ENCODE measurements at regions not wholly inside any gene's neighbourhood (a gene's known extent, or its start where the extent isn't known, plus 50 kb on each side); places are given as distances from the start of the nearest gene placed in this dataset.
A peak's percentile ranks its signal among the peaks of the same experiment; 100 is the strongest.
"Not testable (repeated sequence)": the region's sequence is repeated elsewhere in the genome, so short reads cannot be mapped to it uniquely, and the experiment has no call there.

DNA sequence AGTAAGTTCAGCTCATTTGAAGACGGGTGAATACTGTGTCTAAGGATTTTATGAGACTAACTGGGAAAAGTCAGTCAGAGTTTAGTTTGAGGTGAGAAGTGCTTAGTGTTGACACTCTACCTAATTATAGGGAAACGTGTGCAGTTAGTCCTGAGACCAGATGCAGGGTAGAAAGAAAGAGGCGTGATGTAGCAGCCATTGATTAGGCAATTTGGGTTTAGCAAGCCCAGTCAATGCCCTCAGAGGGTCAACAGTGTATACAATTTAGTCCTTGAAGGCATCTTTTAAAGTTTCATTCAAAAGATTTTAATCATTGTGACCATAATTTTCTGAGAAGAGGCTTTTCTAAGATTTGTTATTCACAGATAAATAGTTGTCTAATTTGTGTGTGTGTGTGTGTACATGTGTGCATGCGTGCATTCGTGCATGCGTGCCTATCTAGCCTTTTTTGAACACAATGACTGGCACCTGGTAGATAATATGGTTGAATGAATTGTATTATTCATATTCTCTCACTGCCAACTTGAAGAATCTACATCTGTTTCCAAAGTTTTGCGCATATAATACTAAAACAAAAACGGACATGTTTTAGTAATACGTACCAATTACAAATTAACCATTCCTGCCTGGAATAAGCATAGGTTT lies 332.9 kb downstream of the SRGAP2C start:
- no peak for DNase-seq (ENCODE audit: extremely low read depth, low read depth)

DNA sequence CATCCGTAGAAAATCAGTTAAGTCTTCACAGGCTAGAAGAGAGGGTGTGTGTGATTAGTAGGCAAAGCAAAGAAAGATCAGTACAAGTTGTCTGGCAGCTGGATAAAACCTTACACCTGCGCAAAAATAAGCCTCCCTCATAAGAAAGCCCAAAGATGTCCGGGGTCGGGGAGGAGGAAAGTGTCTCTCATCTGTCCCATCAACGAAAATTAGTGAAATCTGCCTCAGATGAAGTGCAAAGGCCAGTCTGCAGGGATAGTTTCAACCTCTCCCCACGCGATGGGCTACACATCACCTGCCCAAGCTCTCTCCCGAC lies 333.9 kb downstream of the SRGAP2C start:
- no peak for DNase-seq (ENCODE audit: extremely low read depth, low read depth)

DNA sequence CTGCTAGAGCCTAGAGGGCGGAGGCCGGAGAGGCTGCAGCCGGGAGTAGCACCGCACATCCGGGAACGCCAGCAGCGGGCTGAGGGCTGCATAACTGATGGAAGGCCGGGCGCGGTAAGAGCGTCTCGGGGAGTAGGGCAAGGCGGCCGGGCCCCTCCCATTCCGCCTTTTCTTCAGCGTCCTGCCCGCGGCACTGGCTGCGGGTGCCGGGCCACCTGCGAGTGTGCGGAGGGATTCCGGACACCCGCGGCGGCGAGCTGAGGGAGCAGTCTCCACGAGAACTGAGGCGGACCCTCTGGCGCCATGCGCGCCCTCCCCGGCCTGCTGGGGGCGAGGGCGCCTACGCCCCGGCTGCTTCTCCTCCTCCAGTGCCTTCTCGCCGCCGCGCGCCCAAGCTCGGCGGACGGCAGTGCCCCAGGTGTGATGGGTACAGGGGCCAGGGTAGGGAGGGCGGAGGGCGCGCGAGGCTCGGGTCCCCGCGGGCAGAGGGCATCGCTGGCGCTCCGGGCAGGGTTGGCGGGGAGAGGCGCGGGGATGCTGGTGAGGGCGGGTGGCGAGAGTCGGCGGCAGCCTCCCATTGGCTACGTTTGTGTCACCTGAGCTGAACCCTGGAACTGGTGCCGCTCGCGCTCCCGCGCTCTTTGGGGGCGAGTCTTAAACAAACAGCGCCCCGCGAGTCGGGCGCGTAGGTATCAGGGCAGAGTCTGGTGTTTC lies 334.4 kb downstream of the SRGAP2C start:
- peak; percentile 6 for DNase-seq (ENCODE audit: extremely low read depth, low read depth)

DNA sequence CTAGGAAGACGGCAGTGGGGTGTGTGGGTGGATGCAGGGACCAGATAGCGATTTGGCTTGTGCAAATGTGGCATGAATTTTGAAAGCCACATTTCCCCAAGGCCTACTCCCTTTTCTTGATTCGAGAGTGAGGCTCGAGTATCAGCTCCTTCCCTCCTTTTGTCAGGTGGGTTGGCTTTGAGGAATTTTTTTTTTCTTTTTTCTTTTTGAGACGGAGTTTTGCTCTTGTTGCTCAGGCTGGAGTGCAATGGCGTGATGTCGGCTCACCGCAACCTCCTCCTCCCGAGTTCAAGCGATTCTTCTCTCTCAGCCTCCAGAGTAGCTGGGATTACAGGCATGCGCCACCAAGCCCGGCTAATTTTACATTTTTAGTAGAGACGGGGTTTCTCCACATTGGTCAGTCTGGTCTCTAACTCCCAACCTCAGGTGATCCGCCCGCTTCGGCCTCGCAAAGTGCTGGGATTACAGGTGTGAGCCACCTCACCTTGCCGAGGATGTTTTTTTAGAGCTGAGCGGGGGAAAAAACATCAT lies 335.0 kb downstream of the SRGAP2C start:
- not testable (repeated sequence) for DNase-seq (ENCODE audit: extremely low read depth, low read depth)

DNA sequence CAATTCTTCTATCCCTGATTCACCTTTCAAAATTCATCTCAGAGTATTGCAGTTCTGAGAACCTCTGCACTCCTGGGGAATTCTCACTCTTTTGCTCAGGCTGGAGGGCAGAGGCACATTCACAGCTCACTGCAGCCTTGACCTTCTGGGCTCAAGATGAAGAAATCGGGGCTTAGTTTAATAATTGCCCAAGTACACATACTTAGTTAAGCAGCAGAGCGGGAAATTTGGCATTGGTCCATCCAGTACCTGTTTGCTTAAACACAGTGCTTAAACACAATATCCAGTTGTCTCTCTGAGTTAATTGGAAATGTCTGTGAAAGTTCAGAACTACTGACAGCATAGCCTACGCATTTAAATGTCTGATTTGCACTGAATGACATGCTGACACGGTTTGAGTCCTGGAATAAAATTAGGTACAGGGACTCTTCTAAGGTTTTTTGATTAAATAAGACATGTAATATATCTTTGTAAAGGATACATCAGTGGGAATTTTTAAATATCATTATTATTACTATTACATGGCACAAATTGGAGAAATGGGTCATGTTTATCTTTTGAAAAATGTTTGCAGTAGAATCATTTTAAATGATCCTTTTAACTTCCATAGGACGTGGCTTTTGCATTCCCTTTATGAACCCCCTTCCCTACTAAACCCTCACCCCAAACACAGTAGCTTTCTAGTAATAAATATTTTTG lies 337.4 kb downstream of the SRGAP2C start:
- no peak for DNase-seq (ENCODE audit: extremely low read depth, low read depth)

DNA sequence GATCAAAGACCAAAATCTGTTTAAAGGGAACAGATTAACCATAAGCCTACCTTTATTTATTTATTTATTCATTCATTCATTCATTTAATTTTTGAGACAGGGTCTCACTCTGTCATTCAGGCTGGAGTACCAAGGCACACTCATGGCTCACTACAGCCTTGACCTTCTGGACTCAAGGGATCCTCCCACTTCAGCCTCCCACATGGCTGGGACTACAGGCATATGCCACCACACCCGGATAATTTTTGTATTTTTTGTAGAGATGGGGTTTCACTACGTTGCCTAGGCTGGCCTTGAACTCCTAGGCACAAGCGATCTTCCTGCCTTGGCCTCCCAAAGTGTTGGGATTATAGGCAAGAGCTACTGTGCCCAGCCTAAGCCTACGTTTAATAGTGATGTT lies 338.3 kb downstream of the SRGAP2C start:
- not testable (repeated sequence) for DNase-seq (ENCODE audit: extremely low read depth, low read depth)

DNA sequence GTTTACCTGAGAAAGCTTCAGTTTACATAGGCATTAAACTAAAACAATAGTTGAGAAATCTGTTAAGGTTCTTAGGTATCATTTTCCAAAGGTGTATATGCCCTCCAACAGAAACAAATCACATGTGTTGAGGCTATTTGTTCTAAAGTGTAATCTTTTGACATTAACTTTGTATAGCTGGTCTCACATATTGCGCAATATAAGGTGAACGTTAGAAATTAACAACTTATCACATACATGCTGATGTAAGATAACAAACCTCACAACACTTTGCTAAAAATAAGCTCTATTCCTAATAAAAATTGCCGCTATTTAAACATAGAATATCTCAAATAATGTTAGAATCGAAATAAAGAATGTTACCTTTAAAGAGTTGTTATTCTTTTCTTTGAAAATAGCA lies 340.6 kb downstream of the SRGAP2C start:
- DNase-seq (ENCODE audit: extremely low read depth, low read depth) = no peak

DNA sequence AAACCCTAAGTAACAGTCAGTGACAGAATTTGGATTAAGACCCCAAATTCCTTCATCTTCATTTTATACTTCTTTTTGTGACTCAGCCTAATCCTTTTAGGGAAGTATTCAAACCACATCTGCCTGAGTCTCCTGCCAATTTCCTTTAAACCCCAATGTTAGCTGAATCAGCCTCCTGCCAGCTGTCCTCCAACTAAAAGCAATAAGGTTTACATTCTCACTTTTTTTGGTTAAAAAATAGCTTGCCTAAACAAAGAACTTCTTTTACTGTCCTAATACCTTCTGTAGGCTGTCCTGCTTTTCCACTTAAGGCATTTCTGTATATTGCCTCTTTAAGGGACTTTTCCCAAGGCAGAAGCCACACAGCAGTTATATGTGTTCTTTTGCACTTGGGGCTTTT lies 344.2 kb downstream of the SRGAP2C start:
- not testable (repeated sequence) for DNase-seq (ENCODE audit: extremely low read depth, low read depth)

DNA sequence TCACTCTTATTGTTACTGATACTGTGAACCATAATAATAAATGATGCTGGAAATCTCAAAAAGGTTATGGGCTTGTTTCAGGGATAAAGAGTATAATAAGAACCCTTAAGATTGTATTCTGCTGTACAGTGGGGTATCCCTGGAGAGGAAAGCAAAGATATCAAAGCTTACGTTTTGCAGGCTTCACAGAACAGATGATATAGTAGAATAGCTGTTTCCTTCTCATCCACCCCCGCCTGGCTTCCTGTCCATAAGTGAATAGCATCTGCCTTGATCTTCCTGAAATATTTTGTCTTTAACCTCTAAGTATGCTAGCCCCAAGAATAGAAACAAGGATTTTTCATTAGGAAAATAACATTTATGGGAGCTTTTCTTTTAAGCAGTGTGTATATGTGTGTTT lies 345.3 kb downstream of the SRGAP2C start:
- DNase-seq (ENCODE audit: extremely low read depth, low read depth) = not testable (repeated sequence)

DNA sequence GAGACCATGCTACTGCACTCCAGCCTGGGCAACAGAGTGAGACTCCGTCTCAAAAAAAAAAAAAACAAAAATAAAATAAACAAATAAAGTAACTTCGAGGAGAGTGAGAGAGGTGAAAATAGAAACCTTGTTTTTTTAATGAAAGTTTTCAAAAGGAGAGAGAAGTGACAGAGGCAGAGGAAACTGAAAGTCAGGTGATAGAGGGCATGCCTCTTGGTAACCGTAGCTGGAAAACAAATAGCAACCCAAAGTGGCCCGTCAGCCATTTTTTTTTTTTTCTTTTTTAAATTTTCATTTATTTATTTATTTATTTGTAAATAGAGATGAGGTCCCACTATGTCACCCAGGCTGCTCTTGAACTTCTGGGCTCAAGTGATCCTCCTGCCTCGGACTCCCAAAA lies 347.0 kb downstream of the SRGAP2C start:
- not testable (repeated sequence) for DNase-seq (ENCODE audit: extremely low read depth, low read depth)

DNA sequence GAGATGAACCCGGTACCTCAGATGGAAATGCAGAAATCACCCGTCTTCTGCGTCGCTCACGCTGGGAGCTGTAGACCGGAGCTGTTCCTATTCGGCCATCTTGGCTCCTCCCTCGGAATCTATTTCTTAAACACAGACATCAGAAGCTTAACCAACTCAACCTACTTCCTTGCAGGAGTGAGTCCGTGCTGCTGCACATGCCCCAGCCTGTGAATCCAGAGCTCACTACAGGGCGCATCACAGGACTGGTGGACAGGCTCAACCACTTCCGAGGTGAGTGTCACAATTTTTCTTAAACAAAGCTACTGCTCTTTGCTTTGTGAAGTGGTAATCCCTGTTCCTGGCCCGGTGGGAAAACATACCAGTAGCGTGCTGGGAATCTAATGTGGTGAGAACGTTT lies 353.4 kb downstream of the SRGAP2C start:
- DNase-seq (ENCODE audit: extremely low read depth, low read depth) = not testable (repeated sequence)

DNA sequence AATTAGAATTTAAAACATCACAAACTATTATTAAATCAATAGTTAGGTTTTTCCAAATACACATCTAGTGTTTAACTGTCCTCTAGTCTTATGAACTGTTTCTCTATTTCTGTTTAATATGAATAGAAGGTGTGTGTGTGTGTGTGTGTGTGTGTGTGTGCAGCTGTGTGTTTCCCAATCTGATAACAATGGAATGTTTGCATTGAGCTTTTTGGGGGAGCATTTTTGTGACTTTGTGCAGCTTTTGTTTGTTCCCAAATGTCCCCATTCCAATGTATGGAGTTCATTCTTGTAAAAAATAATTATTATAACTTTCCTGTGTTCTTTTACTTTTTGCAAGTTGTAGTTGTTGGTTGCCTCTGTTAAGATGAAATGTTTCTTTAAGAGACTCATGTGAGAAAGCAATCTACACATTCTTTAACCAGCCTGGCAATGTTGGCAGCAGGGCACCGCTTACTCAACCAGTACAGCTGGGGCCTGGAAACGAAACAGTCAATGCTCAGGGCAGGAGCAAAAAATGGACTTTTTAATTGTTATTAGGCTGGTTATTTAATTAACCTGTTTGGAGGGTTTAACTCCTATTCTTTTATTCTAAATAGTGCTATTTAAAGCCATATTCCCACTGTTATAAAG lies 354.3 kb downstream of the SRGAP2C start:
- no peak for DNase-seq (ENCODE audit: extremely low read depth, low read depth)

DNA sequence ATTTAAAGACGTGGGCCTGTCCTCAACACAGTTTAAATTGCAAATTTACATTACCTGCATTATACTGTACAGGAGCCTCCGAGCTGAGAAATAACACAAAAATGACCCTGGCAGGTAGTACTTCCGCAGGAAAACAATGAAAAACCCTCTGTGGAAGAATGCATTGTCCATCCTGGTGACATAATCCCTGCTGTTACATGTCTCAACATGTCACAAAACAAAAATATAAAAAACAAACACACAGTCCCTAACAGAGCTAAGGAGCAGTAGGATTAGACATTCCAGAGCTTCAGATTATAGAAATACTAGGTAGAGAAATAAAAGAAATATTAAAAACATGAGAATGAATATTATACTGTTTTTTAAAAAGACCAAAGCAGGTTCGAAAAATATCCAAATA lies 359.2 kb downstream of the SRGAP2C start:
- not testable (repeated sequence) for DNase-seq (ENCODE audit: extremely low read depth, low read depth)

DNA sequence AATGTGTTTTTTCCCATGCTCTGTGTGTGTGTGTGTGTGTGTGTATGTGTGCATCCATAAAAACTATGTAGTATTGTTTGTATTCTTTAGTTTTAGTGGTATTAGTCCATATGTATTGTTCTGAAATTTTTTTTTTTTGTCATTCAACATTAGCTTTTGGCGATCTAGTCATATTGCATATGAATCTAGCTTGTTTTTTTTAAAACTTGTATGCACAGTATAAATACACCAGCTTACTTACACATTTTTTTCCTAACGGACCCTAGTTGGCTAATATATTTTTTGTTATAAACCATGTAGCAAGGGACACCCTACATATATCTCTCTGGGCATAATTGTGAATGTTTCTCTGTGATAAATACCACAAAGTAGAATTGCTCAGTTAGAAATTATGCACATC lies 359.7 kb downstream of the SRGAP2C start:
- no peak for DNase-seq (ENCODE audit: extremely low read depth, low read depth)

DNA sequence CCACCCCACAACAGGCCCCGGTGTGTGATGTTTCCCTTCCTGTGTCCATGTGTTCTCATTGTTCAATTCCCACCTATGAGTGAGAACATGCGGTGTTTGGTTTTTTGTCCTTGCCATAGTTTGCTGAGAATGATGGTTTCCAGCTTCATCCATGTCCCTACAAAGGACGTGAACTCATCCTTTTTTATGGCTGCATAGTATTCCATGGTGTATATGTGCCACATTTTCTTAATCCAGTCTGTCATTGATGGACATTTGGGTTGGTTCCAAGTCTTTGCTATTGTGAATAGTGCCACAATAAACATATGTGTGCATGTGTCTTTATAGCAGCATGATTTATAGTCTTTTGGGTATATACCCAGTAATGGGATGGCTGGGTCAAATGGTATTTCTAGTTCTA lies 361.1 kb downstream of the SRGAP2C start:
- DNase-seq (ENCODE audit: extremely low read depth, low read depth) = not testable (repeated sequence)

DNA sequence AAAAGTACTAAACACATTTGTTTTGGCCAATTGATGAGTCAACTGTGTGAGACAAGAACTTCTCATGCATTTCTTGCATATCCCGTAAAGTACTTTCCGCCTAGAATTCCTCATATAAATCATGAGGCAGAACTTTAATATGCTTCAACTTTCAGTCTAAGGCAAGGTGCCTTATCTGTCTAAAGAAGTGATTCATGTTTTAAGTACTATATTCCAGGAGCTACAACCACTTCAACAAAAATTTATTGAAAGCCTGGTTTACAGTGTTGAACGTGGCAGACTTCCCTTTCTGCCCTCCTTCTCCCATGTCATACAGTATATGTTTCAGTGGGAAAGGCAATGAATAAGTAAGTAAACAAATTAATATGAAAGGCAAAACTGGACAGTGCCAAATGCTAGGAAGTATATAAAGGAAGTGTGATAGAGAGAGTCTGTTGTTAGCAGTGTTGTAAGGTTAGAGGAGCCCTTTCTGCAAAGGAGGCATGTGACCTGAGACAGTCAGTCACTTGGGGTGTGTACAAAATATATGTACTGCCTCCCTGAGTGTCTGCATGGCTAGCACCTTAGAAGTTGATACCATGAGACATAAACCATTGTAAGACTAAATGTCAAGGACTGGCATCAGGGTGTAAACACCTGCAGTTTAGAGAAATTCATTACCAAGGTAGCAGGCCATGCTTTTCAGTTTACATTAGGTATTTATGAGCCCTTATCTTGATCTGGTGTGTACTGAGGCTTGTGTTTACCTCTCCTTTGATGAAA lies 362.2 kb downstream of the SRGAP2C start:
- DNase-seq (ENCODE audit: extremely low read depth, low read depth) = no peak

DNA sequence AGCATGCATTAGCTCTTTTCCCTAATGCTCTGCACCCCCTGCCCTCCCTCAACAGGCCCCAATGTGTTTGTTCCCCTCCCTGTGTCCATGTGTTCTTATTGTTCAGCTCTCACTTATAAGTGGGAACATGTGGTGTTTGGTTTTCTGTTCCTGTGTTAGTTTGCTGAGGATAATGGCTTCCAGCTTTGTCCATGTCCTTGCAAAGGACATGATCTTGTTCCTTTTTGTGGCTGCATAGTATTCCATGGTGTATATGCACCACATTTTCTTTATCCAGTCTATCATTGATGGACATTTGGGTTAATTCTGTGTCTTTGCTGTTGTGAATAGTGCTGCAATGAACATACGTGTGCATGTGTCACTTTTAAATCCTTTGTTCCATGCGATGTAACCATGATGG lies 363.0 kb downstream of the SRGAP2C start:
- DNase-seq (ENCODE audit: extremely low read depth, low read depth) = not testable (repeated sequence)

DNA sequence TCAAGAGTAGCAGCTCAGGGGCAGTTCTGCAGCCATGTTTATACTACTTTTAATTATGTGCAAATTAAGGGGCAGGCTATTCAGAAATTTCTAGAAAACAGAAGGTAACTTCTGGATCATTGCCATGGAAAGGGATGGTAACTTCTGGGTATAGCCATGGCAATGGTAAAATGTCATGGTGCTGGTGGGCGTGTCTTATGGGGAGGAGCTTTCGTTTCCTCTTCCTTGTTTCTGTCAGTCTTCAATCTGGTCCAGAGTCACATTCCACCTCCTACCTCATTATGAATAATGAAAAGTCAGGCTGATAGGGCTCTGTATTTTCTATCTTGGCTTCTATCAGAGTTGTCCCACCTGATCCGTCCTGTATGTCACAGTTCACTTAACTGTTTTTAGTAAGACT lies 366.0 kb downstream of the SRGAP2C start:
- not testable (repeated sequence) for DNase-seq (ENCODE audit: extremely low read depth, low read depth)

DNA sequence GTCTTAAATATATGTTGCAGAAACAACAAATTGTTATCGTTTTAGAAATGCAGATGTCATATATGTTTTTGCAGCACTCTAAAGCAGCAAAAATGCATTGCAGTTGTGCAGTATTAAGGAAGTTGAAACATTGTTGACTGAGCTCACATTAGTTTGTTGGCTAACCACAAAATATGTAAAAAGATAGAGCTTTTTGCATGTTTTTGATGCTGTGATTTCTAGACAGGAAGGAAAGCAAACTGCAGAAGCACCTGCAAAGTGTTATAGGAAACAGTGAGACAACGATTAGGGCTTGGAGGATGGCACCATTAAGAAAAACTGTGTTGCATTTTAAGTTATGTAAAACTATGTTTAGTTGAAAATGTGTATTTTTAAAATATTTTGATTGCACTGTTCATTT lies 366.7 kb downstream of the SRGAP2C start:
- DNase-seq (ENCODE audit: extremely low read depth, low read depth) = not testable (repeated sequence)

DNA sequence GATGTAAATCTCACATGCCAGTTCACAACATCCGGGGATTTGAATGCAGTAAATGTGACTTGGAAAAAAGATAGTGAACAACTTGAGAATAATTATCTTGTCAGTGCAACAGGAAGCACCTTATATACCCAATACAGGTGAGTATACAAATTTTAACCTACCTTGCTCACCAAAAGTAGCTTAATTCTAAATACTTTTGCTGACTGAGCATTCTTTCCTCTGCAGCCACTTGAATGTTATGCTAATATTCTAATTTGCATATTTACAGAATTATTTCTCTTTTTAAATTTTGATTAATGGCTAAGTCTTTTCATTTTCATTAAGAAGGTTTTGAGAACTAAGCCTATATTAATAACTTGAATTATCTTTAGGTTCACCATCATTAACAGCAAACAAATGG lies 371.8 kb downstream of the SRGAP2C start:
- DNase-seq (ENCODE audit: extremely low read depth, low read depth) = not testable (repeated sequence)

DNA sequence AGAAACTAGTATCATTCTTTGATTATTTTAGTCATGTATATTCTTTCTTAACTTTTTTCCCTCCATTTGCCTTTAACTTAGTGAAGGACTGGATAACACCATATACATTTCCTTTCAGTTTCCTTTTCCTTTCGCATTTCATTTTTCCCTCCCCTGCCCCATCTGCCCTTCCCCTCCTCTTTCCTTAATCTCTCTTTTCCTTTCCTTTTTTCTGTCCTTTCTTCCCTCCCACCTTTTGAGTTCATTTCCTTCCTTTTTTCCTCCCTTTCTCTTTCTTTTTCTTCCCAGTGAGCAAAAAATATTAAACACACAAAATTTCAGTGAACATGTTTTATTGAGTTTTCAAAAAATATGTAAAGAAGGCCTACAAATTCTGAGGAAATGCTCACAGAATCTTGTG lies 373.3 kb downstream of the SRGAP2C start:
- not testable (repeated sequence) for DNase-seq (ENCODE audit: extremely low read depth, low read depth)

Data from NCI-H460 (cell line).